WERI-Rb-1 (cell line): ENCODE measurements at regions not wholly inside any gene's neighbourhood (a gene's known extent, or its start where the extent isn't known, plus 50 kb on each side); places are given as distances from the start of the nearest gene placed in this dataset.

ENCODE experiments used
- DNase-seq: peaks from one replicate; pipeline ENCODE4 v3.0.0-alpha.2; 2020
- H3K27ac ChIP-seq: fragments of 250-450 bp; sonication (Bioruptor Pico); 2 replicates; pipeline ENCODE4 v1.5.1; 2020; ENCODE audit warnings: mild to moderate bottlenecking, moderate library complexity
- H3K27me3 ChIP-seq: fragments of 250-450 bp; sonication (Bioruptor Pico); 2 replicates; pipeline ENCODE4 v1.5.1; 2021; ENCODE audit warnings: mild to moderate bottlenecking, low read depth, moderate library complexity; ENCODE audit not compliant: insufficient read depth, severe bottlenecking
- H3K36me3 ChIP-seq: fragments of 250-450 bp; sonication (Bioruptor Pico); 2 replicates; pipeline ENCODE4 v1.5.1; 2020; ENCODE audit warnings: mild to moderate bottlenecking, moderate library complexity
- H3K4me3 ChIP-seq: 2 replicates; pipeline ENCODE4 v1.5.1; 2011; ENCODE audit warnings: low read depth, mild to moderate bottlenecking, control low read depth, low read length
- H3K9me3 ChIP-seq: fragments of 250-450 bp; sonication (Bioruptor Pico); 2 replicates; pipeline ENCODE4 v1.5.1; 2021; ENCODE audit warnings: mild to moderate bottlenecking, moderate library complexity; ENCODE audit not compliant: severe bottlenecking
- CTCF ChIP-seq: IDR thresholded peaks from 2 replicates; pipeline ENCODE4 v1.5.1; 2011; ENCODE audit warnings: low read depth, mild to moderate bottlenecking, control low read depth, inconsistent platforms, low read length

- Histone ChIP-seq H3K36me3 (no peaks in the 10 kb centered on the region), H3K4me3 (no peak overlapping the region), H3K9me3 (peaks cover 13% of the 10 kb centered on the region), H3K27me3 (peaks cover 100% of the 10 kb centered on the region), H3K27ac (no peak overlapping the region)
- no peak for DNase-seq
- no peak for TF ChIP-seq CTCF
Measured at GRCh38 chr13:111955412-111956065, 111.4 kb upstream of the SOX1 start.

GRCh38 chr13:111956261-111957151 lies 110.4 kb upstream of the SOX1 start:
- H3K27me3 ChIP-seq = peaks cover 100% of the 10 kb centered on the region
- no peak overlapping the region for H3K27ac ChIP-seq
- H3K36me3 ChIP-seq = no peaks in the 10 kb centered on the region
- TF ChIP-seq CTCF = no peak
- no peak overlapping the region for H3K4me3 ChIP-seq
- DNase-seq = no peak
- peaks cover 9% of the 10 kb centered on the region for H3K9me3 ChIP-seq

GRCh38 chr13:111957913-111958450 lies 109.0 kb upstream of the SOX1 start:
- no peak for TF ChIP-seq CTCF
- no peak for DNase-seq
- H3K4me3 ChIP-seq = no peak overlapping the region
- peaks cover 8% of the 10 kb centered on the region for H3K9me3 ChIP-seq
- no peak overlapping the region for H3K27ac ChIP-seq
- H3K36me3 ChIP-seq = no peaks in the 10 kb centered on the region
- peaks cover 100% of the 10 kb centered on the region for H3K27me3 ChIP-seq

- peaks cover 8% of the 10 kb centered on the region for H3K9me3 ChIP-seq
- H3K4me3 ChIP-seq = no peak overlapping the region
- H3K36me3 ChIP-seq = no peaks in the 10 kb centered on the region
- H3K27me3 ChIP-seq = peaks cover 98% of the 10 kb centered on the region
- DNase-seq = no peak
- TF ChIP-seq CTCF = no peak
- H3K27ac ChIP-seq = no peak overlapping the region
Measured at GRCh38 chr13:111958612-111959395, 108.1 kb upstream of the SOX1 start.

- peaks cover 7% of the 10 kb centered on the region for H3K9me3 ChIP-seq
- H3K27me3 ChIP-seq = peaks cover 98% of the 10 kb centered on the region
- no peak for DNase-seq
- no peak for TF ChIP-seq CTCF
- no peaks in the 10 kb centered on the region for H3K36me3 ChIP-seq
- no peak overlapping the region for H3K4me3 ChIP-seq
- no peak overlapping the region for H3K27ac ChIP-seq
Measured at GRCh38 chr13:111960152-111960772, 106.7 kb upstream of the SOX1 start.
